ENCODE measurements at regions not wholly inside any gene's neighbourhood (a gene's known extent, or its start where the extent isn't known, plus 50 kb on each side); places are given as distances from the start of the nearest gene placed in this dataset.

DNA sequence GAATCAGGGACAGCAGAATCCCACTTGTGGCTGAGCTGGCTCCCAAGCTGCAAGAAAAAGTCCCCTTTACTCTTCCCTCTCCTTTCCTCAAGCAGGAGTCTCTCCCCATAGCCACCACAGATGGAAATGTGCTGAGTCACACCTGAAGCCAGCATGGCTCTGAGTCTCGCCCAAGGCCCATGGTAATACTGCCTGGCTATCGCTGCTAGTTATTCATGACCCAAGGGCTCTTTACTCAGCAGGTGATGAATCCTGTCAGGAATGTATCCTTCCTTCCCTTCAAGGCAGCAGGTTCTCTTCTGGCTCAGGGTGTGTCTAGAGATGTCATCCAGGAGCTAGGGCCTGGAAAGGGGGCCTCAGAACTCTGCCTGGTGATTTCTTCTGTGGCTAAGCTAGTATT lies 403.3 kb upstream of the PTPRD start:
- TF ChIP-seq YY1 (IDR thresholded peaks at IDR 0.05; ENCODE audit: insufficient read depth, insufficient read length): no peak
- TF ChIP-seq SUZ12 (IDR thresholded peaks at IDR 0.05; ENCODE audit: extremely low read depth, insufficient read depth, insufficient read length): no peak
- no peak for TF ChIP-seq ZNF274 (IDR thresholded peaks at IDR 0.05; ENCODE audit: low read depth, low read length)
